Neural crest cell (in vitro differentiated cells): ENCODE measurements at regions not wholly inside any gene's neighbourhood (a gene's known extent, or its start where the extent isn't known, plus 50 kb on each side); places are given as distances from the start of the nearest gene placed in this dataset.

ENCODE experiments used
- DNase-seq: peaks from one replicate; pipeline ENCODE4 v3.0.0; 2021; ENCODE audit warnings: low read depth, mixed read lengths, low spot score
- H3K27ac Mint-ChIP-seq: one replicate; pipeline ENCODE4 v1.8.0; 2021; ENCODE audit warnings: mild to moderate bottlenecking, mixed read lengths; ENCODE audit not compliant: unreplicated experiment
- H3K27me3 Mint-ChIP-seq: 2 replicates; pipeline ENCODE4 v1.8.0; 2021; ENCODE audit warnings: low read depth, mild to moderate bottlenecking, mixed read lengths
- H3K36me3 Mint-ChIP-seq: 2 replicates; pipeline ENCODE4 v1.8.0; 2021; ENCODE audit warnings: low read depth, mild to moderate bottlenecking, mixed read lengths
- H3K4me1 Mint-ChIP-seq: 2 replicates; pipeline ENCODE4 v1.8.0; 2021; ENCODE audit warnings: mixed read lengths
- H3K4me3 Mint-ChIP-seq: one replicate; pipeline ENCODE4 v1.8.0; 2021; ENCODE audit warnings: mild to moderate bottlenecking, mixed read lengths
- H3K9me3 Mint-ChIP-seq: 2 replicates; pipeline ENCODE4 v1.8.0; 2021; ENCODE audit warnings: mixed read lengths
- CTCF ChIP-seq: fragments of 200-600 bp; sonication (generic); conservative IDR thresholded peaks from 2 replicates; pipeline ENCODE4 v1.5.0; 2021; ENCODE audit warnings: antibody characterized with exemption, mild to moderate bottlenecking

GRCh38 chr1:38603907-38604306 is 255.7 kb downstream of the RRAGC start:
- Mint-ChIP-seq H3K27ac (no peak overlapping the region), H3K36me3 (no peaks in the 10 kb centered on the region), H3K27me3 (no peaks in the 10 kb centered on the region), H3K4me1 (peaks cover 18% of the 10 kb centered on the region), H3K4me3 (no peak overlapping the region), H3K9me3 (no peaks in the 10 kb centered on the region)
- no peak for DNase-seq
- no peak for TF ChIP-seq CTCF

- no peak overlapping the region for H3K27ac Mint-ChIP-seq
- no peak overlapping the region for H3K4me3 Mint-ChIP-seq
- TF ChIP-seq CTCF: no peak
- H3K9me3 Mint-ChIP-seq: peaks cover 6% of the 10 kb centered on the region
- no peaks in the 10 kb centered on the region for H3K27me3 Mint-ChIP-seq
- no peaks in the 10 kb centered on the region for H3K36me3 Mint-ChIP-seq
- no peak for DNase-seq
- H3K4me1 Mint-ChIP-seq: peaks cover 6% of the 10 kb centered on the region
Measured at GRCh38 chr1:38600905-38601304, 258.7 kb downstream of the RRAGC start.

- Mint-ChIP-seq H3K27me3 (no peaks in the 10 kb centered on the region), H3K4me3 (no peak overlapping the region), H3K9me3 (peaks cover 6% of the 10 kb centered on the region), H3K27ac (no peak overlapping the region), H3K36me3 (no peaks in the 10 kb centered on the region), H3K4me1 (peaks cover 6% of the 10 kb centered on the region)
- no peak for TF ChIP-seq CTCF
- no peak for DNase-seq
Measured at GRCh38 chr1:38600286-38600685, 259.3 kb downstream of the RRAGC start.

GRCh38 chr1:38598118-38598517 is 261.5 kb downstream of the RRAGC start:
- Mint-ChIP-seq H3K4me3 (no peak overlapping the region), H3K4me1 (peaks cover 6% of the 10 kb centered on the region), H3K9me3 (peaks cover 10% of the 10 kb centered on the region), H3K27ac (no peak overlapping the region), H3K27me3 (no peaks in the 10 kb centered on the region), H3K36me3 (peaks cover 6% of the 10 kb centered on the region)
- no peak for DNase-seq
- TF ChIP-seq CTCF: no peak

GRCh38 chr1:38589036-38589435 is 270.5 kb downstream of the RRAGC start:
- Mint-ChIP-seq H3K9me3 (peaks cover 6% of the 10 kb centered on the region), H3K27me3 (no peaks in the 10 kb centered on the region), H3K4me3 (no peak overlapping the region), H3K36me3 (peaks cover 5% of the 10 kb centered on the region), H3K27ac (no peak overlapping the region), H3K4me1 (peaks cover 11% of the 10 kb centered on the region)
- no peak for TF ChIP-seq CTCF
- DNase-seq: no peak

- no peak overlapping the region for H3K4me3 Mint-ChIP-seq
- no peak overlapping the region for H3K27ac Mint-ChIP-seq
- no peak for DNase-seq
- H3K36me3 Mint-ChIP-seq: peaks cover 5% of the 10 kb centered on the region
- TF ChIP-seq CTCF: no peak
- H3K27me3 Mint-ChIP-seq: no peaks in the 10 kb centered on the region
- peaks cover 12% of the 10 kb centered on the region for H3K9me3 Mint-ChIP-seq
- H3K4me1 Mint-ChIP-seq: peaks cover 11% of the 10 kb centered on the region
Measured at GRCh38 chr1:38587766-38588165, 271.8 kb downstream of the RRAGC start.
